Tibial nerve (tissue), 4 donors: ENCODE measurements at regions not wholly inside any gene's neighbourhood (a gene's known extent, or its start where the extent isn't known, plus 50 kb on each side); places are given as distances from the start of the nearest gene placed in this dataset.

Experiments
- EP300 ChIP-seq, 2 donors: sonication (generic); formaldehyde crosslinking; IDR thresholded peaks; one replicate each; pipeline ENCODE4 v1.6.1; 2017; ENCODE audit warnings: antibody characterized with exemption in 2 of 2, mild to moderate bottlenecking in 1 of 2
- POLR2A ChIP-seq, 2 donors: fragments of 450-650 bp; IDR thresholded peaks; one replicate each; pipeline ENCODE4 v1.6.1; 2017; ENCODE audit warnings: antibody characterized with exemption in 2 of 2, mild to moderate bottlenecking in 2 of 2, moderate library complexity in 2 of 2
- TF ChIP-seq, protein P1 (sequence below), 5 experiments: fragments of 200-600 bp in 3 of 5; fragments of 450-650 bp in 2 of 5; sonication (generic) in 3 of 5; IDR thresholded peaks; one replicate each; pipeline ENCODE4 v1.5.1; 2016 to 2019; ENCODE audit warnings: antibody characterized with exemption in 5 of 5, mild to moderate bottlenecking in 3 of 5, moderate library complexity in 2 of 5

DNA sequence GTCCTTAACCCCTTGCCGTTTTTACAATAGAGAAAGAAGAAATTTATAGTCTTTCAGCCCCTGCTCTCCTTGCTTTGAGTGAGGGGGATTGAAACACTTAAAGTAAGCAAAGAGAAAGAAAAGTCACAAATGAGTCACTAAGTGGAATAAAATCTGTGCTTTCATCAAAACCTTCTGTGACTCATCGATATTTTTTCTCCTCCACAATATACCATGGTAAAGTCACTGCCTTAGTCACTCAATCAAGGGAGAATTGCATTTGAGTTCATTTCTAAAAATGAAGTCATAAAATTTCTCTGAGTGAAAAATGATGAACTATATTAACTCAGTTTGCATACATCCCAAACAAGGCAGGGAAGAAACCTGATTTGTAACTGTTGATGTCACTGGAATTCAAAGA, 470.3 kb downstream of the FOXG1 start:
- TF ChIP-seq POLR2A (IDR thresholded peaks at IDR 0.05), result no peak
- TF ChIP-seq, protein P1, sequence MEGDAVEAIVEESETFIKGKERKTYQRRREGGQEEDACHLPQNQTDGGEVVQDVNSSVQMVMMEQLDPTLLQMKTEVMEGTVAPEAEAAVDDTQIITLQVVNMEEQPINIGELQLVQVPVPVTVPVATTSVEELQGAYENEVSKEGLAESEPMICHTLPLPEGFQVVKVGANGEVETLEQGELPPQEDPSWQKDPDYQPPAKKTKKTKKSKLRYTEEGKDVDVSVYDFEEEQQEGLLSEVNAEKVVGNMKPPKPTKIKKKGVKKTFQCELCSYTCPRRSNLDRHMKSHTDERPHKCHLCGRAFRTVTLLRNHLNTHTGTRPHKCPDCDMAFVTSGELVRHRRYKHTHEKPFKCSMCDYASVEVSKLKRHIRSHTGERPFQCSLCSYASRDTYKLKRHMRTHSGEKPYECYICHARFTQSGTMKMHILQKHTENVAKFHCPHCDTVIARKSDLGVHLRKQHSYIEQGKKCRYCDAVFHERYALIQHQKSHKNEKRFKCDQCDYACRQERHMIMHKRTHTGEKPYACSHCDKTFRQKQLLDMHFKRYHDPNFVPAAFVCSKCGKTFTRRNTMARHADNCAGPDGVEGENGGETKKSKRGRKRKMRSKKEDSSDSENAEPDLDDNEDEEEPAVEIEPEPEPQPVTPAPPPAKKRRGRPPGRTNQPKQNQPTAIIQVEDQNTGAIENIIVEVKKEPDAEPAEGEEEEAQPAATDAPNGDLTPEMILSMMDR (IDR thresholded peaks at IDR 0.05), result no peak
- TF ChIP-seq EP300 (IDR thresholded peaks at IDR 0.05), result no peak
